ENCODE measurements at regions not wholly inside any gene's neighbourhood (a gene's known extent, or its start where the extent isn't known, plus 50 kb on each side); places are given as distances from the start of the nearest gene placed in this dataset.

DNA sequence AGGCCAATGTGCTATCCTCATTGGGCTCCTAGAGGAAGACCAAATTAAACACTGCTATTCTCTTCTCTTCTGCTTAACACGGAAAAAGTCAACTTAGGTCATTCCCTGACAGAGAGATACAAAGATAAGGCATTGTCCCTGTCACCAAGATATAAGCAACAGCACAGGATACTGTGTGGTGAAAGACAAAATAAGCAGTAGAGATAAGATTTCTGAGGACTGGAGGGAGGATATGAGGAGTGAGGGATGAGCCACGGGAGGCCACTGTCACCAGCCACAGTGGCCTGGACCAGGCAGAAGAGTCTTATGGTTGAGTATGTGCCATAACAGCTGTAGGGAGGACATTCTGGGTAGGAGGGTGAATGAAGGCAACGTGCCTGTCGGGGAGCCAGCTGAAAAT lies 54.4 kb upstream of the SLC14A2 start:
- no peak overlapping the region for H3K4me3 ChIP-seq (IDR thresholded peaks at IDR 0.05; ENCODE audit: insufficient read depth, low read depth, low read length)
- no peaks in the 10 kb centered on the region for H3K36me3 ChIP-seq (ENCODE audit: insufficient read depth)
- no peak overlapping the region for H2AFZ ChIP-seq (ENCODE audit: low read depth)
- H3K79me2 ChIP-seq (ENCODE audit: insufficient read depth, low read depth) = no peaks in the 10 kb centered on the region
- H3K4me1 ChIP-seq (ENCODE audit: low read depth, poor library complexity, severe bottlenecking) = no peaks in the 10 kb centered on the region
- H3K27ac ChIP-seq = no peak overlapping the region
- TF ChIP-seq, protein P1, sequence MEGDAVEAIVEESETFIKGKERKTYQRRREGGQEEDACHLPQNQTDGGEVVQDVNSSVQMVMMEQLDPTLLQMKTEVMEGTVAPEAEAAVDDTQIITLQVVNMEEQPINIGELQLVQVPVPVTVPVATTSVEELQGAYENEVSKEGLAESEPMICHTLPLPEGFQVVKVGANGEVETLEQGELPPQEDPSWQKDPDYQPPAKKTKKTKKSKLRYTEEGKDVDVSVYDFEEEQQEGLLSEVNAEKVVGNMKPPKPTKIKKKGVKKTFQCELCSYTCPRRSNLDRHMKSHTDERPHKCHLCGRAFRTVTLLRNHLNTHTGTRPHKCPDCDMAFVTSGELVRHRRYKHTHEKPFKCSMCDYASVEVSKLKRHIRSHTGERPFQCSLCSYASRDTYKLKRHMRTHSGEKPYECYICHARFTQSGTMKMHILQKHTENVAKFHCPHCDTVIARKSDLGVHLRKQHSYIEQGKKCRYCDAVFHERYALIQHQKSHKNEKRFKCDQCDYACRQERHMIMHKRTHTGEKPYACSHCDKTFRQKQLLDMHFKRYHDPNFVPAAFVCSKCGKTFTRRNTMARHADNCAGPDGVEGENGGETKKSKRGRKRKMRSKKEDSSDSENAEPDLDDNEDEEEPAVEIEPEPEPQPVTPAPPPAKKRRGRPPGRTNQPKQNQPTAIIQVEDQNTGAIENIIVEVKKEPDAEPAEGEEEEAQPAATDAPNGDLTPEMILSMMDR (conservative IDR thresholded peaks at IDR 0.05; ENCODE audit: low read depth, low read length) = no peak
- no peak overlapping the region for H3K9ac ChIP-seq
- no peak overlapping the region for H3K4me2 ChIP-seq
- H4K20me1 ChIP-seq (ENCODE audit: insufficient read depth) = no peaks in the 10 kb centered on the region
- H3K27me3 ChIP-seq (ENCODE audit: insufficient read depth, low read depth) = no peaks in the 10 kb centered on the region

DNA sequence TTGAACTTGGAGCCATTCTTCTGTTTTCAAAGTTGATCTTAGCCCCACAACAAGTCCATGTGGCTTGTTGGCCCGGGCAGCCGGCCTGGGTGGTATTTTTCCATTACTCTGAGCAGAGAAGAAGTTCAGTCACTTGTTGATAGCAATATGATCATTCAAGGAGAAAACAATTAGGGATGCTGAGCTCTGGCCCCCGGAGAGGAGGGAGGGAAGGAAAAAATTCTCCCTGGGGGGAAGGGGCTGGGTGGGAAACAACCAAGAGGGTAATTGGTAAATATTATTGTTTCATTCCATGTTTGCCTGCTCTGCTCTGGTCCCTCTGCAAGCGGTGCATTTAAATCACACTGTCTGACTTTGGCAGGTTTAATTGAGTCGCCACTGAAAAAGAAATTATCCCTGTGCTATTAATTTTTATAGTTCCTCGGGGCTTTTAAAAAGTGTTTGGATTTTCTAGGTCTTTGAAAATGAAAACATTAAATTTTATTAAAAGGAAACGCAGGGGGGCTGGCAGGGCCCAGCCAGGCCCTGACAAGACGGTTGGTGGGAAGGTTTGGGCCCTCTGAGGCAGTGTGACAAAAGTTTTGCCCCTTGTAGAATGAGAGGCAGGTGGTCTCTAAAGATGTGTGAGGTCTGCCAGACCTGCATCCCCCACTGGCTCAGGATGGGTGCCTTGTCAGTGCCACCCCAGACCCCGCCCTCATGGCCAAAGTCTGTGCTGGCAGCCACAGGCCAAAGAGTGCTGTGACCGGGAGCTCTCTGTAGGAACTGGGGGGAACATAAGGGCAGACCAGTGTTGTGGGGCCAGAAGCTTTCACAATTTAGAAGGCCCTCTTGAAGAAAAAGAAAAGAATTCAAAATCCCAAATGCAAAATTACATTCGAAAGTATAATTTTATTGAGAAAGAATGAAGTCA lies 52.5 kb upstream of the SLC14A2 start:
- Histone ChIP-seq H3K79me2 (ENCODE audit: insufficient read depth, low read depth) (no peaks in the 10 kb centered on the region), H3K4me2 (no peak overlapping the region), H2AFZ (ENCODE audit: low read depth) (no peak overlapping the region), H4K20me1 (ENCODE audit: insufficient read depth) (no peaks in the 10 kb centered on the region), H3K27ac (no peak overlapping the region), H3K36me3 (ENCODE audit: insufficient read depth) (no peaks in the 10 kb centered on the region), H3K4me1 (ENCODE audit: low read depth, poor library complexity, severe bottlenecking) (no peaks in the 10 kb centered on the region), H3K27me3 (ENCODE audit: insufficient read depth, low read depth) (no peaks in the 10 kb centered on the region), H3K9ac (no peak overlapping the region), H3K4me3 (IDR thresholded peaks at IDR 0.05; ENCODE audit: insufficient read depth, low read depth, low read length) (no peak overlapping the region)
- TF ChIP-seq, protein P1 (conservative IDR thresholded peaks at IDR 0.05; ENCODE audit: low read depth, low read length) = no peak

DNA sequence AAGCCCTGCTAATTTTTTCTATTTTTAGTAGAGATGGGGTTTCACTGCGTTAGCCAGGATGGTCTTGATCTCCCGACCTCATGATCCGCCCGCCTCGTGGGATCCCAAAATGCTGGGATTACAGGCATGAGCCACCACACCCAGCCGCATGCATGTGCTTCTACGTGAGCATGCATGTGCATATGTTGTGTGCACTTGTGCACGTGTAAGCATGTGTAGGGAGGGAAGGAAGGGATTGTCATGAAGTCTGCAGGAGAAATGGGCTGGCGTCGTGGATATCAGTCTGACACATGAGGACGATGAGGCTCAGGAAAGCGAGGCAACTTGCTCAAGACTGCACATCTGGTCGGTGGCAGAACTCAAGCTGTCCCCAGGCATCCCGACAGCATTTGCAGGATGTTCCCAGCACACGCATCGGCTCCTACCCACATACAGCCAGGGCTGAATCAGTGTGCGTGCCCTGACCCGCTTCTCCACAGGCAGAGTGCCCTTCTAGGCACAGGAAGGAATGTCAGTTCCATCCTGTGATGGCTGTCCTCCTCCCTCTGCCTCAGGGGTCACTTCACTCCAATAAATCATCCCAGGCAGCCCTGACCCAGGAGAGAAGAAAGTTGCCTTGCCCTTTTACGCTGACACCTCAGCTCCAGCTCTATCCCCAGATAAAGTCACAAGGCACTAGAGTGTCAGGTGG lies 49.9 kb upstream of the SLC14A2 start:
- H2AFZ ChIP-seq (ENCODE audit: low read depth) = no peak overlapping the region
- no peaks in the 10 kb centered on the region for H4K20me1 ChIP-seq (ENCODE audit: insufficient read depth)
- H3K9ac ChIP-seq = no peak overlapping the region
- no peak overlapping the region for H3K4me2 ChIP-seq
- no peaks in the 10 kb centered on the region for H3K27me3 ChIP-seq (ENCODE audit: insufficient read depth, low read depth)
- H3K4me1 ChIP-seq (ENCODE audit: low read depth, poor library complexity, severe bottlenecking) = no peaks in the 10 kb centered on the region
- H3K36me3 ChIP-seq (ENCODE audit: insufficient read depth) = no peaks in the 10 kb centered on the region
- no peak overlapping the region for H3K4me3 ChIP-seq (IDR thresholded peaks at IDR 0.05; ENCODE audit: insufficient read depth, low read depth, low read length)
- TF ChIP-seq, protein P1 (conservative IDR thresholded peaks at IDR 0.05; ENCODE audit: low read depth, low read length) = no peak
- H3K27ac ChIP-seq = no peak overlapping the region
- H3K79me2 ChIP-seq (ENCODE audit: insufficient read depth, low read depth) = no peaks in the 10 kb centered on the region

Measured in KMS-11 (cell line).